ENCODE measurements at regions not wholly inside any gene's neighbourhood (a gene's known extent, or its start where the extent isn't known, plus 50 kb on each side); places are given as distances from the start of the nearest gene placed in this dataset.

GRCh38 chr1:185412385-185413087, 95.5 kb upstream of the IVNS1ABP start:
- TF ChIP-seq CTCF (IDR thresholded peaks at IDR 0.05) (peak in 2 of 6 experiments; percentile 11 to 14), POLR2A (IDR thresholded peaks at IDR 0.05) (no peak)
- peak overlapping the region in 1 of 4 donors; percentile 39 for H3K27ac ChIP-seq
- no peaks in the 10 kb centered on the region for H3K27me3 ChIP-seq
- peak in 2 of 3 donors; percentile 59 to 65 for DNase-seq
- no peaks in the 10 kb centered on the region for H3K4me1 ChIP-seq
- no peaks in the 10 kb centered on the region for H3K9me3 ChIP-seq
- H3K36me3 ChIP-seq = no peaks in the 10 kb centered on the region
- no peak overlapping the region for H3K4me3 ChIP-seq

GRCh38 chr1:185409763-185410528, 92.9 kb upstream of the IVNS1ABP start:
- no peak for DNase-seq
- no peaks in the 10 kb centered on the region for H3K27me3 ChIP-seq
- TF ChIP-seq CTCF (IDR thresholded peaks at IDR 0.05) = no peak
- no peak for TF ChIP-seq POLR2A (IDR thresholded peaks at IDR 0.05)
- no peak overlapping the region for H3K27ac ChIP-seq
- no peaks in the 10 kb centered on the region for H3K36me3 ChIP-seq
- H3K4me1 ChIP-seq = no peaks in the 10 kb centered on the region
- no peak overlapping the region for H3K4me3 ChIP-seq
- no peaks in the 10 kb centered on the region for H3K9me3 ChIP-seq

- TF ChIP-seq CTCF (IDR thresholded peaks at IDR 0.05) (no peak), POLR2A (IDR thresholded peaks at IDR 0.05) (no peak)
- no peak overlapping the region for H3K4me3 ChIP-seq
- no peak for DNase-seq
- no peaks in the 10 kb centered on the region for H3K9me3 ChIP-seq
- no peaks in the 10 kb centered on the region for H3K4me1 ChIP-seq
- H3K27me3 ChIP-seq = no peaks in the 10 kb centered on the region
- no peak overlapping the region for H3K27ac ChIP-seq
- no peaks in the 10 kb centered on the region for H3K36me3 ChIP-seq
Observed at GRCh38 chr1:185409345-185409744, 92.3 kb upstream of the IVNS1ABP start.

- DNase-seq = no peak
Observed at GRCh38 chr1:185408700-185409270, 91.7 kb upstream of the IVNS1ABP start.

GRCh38 chr1:185406691-185407009, 89.6 kb upstream of the IVNS1ABP start:
- no peak for DNase-seq
- no peak overlapping the region for H3K4me3 ChIP-seq
- H3K36me3 ChIP-seq = no peaks in the 10 kb centered on the region
- no peaks in the 10 kb centered on the region for H3K9me3 ChIP-seq
- no peaks in the 10 kb centered on the region for H3K4me1 ChIP-seq
- no peak overlapping the region for H3K27ac ChIP-seq
- no peak for TF ChIP-seq POLR2A (IDR thresholded peaks at IDR 0.05)
- TF ChIP-seq CTCF (IDR thresholded peaks at IDR 0.05) = no peak
- H3K27me3 ChIP-seq = no peaks in the 10 kb centered on the region

More at GRCh38 chr1:185408700-185409270, 91.7 kb upstream of the IVNS1ABP start:
- Histone ChIP-seq H3K27me3 (no peaks in the 10 kb centered on the region), H3K4me3 (no peak overlapping the region), H3K4me1 (no peaks in the 10 kb centered on the region), H3K9me3 (no peaks in the 10 kb centered on the region), H3K27ac (no peak overlapping the region), H3K36me3 (no peaks in the 10 kb centered on the region)
- TF ChIP-seq POLR2A (IDR thresholded peaks at IDR 0.05) = no peak
